ENCODE measurements at regions not wholly inside any gene's neighbourhood (a gene's known extent, or its start where the extent isn't known, plus 50 kb on each side); places are given as distances from the start of the nearest gene placed in this dataset.

DNA sequence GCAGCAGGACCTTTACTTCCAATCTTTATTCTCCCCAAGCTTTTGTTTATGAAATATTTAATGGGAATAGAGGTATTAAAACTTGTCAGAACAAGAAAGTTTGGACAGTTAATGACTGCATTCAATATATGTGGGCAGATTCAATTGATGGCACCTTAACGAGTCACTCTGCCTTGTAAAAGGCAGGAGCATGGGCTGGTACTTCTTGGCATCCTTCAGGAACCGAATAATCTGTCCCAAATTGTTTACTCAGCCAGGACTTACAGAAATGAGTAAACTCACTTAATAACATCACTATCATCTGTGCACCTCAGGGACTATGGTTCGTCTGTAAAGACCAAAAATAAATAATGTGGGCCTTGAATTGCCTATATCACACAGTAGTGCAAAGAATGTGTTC lies 1280.3 kb upstream of the TMEFF2 start (continued):
- no peak for TF ChIP-seq OVOL2 (CRISPR knock-in tag; IDR thresholded peaks at IDR 0.05; ENCODE audit: borderline replicate concordance)
- no peak for TF ChIP-seq JUN (CRISPR knock-in tag; IDR thresholded peaks at IDR 0.05)
- no peak for TF ChIP-seq ZNF263 (CRISPR knock-in tag; IDR thresholded peaks at IDR 0.05; ENCODE audit: low read depth)
- TF ChIP-seq, protein P1, sequence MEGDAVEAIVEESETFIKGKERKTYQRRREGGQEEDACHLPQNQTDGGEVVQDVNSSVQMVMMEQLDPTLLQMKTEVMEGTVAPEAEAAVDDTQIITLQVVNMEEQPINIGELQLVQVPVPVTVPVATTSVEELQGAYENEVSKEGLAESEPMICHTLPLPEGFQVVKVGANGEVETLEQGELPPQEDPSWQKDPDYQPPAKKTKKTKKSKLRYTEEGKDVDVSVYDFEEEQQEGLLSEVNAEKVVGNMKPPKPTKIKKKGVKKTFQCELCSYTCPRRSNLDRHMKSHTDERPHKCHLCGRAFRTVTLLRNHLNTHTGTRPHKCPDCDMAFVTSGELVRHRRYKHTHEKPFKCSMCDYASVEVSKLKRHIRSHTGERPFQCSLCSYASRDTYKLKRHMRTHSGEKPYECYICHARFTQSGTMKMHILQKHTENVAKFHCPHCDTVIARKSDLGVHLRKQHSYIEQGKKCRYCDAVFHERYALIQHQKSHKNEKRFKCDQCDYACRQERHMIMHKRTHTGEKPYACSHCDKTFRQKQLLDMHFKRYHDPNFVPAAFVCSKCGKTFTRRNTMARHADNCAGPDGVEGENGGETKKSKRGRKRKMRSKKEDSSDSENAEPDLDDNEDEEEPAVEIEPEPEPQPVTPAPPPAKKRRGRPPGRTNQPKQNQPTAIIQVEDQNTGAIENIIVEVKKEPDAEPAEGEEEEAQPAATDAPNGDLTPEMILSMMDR (IDR thresholded peaks at IDR 0.05), result no peak
- no peak for TF ChIP-seq FOXK1 (CRISPR knock-in tag; IDR thresholded peaks at IDR 0.05)
- TF ChIP-seq NR2C2 (CRISPR knock-in tag; IDR thresholded peaks at IDR 0.05), result no peak
- TF ChIP-seq, protein P2, sequence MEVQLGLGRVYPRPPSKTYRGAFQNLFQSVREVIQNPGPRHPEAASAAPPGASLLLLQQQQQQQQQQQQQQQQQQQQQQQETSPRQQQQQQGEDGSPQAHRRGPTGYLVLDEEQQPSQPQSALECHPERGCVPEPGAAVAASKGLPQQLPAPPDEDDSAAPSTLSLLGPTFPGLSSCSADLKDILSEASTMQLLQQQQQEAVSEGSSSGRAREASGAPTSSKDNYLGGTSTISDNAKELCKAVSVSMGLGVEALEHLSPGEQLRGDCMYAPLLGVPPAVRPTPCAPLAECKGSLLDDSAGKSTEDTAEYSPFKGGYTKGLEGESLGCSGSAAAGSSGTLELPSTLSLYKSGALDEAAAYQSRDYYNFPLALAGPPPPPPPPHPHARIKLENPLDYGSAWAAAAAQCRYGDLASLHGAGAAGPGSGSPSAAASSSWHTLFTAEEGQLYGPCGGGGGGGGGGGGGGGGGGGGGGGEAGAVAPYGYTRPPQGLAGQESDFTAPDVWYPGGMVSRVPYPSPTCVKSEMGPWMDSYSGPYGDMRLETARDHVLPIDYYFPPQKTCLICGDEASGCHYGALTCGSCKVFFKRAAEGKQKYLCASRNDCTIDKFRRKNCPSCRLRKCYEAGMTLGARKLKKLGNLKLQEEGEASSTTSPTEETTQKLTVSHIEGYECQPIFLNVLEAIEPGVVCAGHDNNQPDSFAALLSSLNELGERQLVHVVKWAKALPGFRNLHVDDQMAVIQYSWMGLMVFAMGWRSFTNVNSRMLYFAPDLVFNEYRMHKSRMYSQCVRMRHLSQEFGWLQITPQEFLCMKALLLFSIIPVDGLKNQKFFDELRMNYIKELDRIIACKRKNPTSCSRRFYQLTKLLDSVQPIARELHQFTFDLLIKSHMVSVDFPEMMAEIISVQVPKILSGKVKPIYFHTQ (CRISPR knock-in tag; IDR thresholded peaks at IDR 0.05), result no peak

DNA sequence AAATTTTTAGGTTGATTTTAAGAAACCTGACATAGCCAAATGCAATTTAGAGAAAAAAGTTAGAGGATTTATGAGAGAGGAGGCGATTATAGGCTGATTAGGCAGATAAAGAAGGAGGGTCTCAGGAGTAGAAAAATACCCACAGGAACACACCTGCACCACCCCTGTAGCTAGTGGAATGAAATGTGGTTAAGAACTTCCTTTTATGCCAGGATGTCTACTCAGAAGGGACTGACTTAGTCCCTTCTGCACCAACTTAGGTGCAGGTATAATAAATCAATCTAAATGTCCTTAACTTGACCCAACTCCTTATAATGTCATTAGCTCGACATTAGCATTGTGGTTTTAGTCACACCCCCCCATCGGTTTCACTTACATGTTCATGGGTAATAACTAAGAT lies 1274.5 kb upstream of the TMEFF2 start:
- no peaks in the 10 kb centered on the region for H3K36me3 Mint-ChIP-seq
- no peak overlapping the region for H3K27ac Mint-ChIP-seq
- no peak overlapping the region for H3K4me3 Mint-ChIP-seq
- H3K27me3 Mint-ChIP-seq (ENCODE audit: low read depth), result no peaks in the 10 kb centered on the region
- DNase-seq (ENCODE audit: low spot score), result no peak
- CTCF ChIA-PET, result no interaction called here
- H3K9me3 Mint-ChIP-seq, result peaks cover 17% of the 10 kb centered on the region
- POLR2A ChIA-PET, result no interaction called here
- ATAC-seq, result no peak
- H3K4me1 Mint-ChIP-seq, result no peaks in the 10 kb centered on the region
- TF ChIP-seq ZNF232 (CRISPR knock-in tag; IDR thresholded peaks at IDR 0.05) (no peak), JUN (CRISPR knock-in tag; IDR thresholded peaks at IDR 0.05) (no peak), IRF2 (CRISPR knock-in tag; IDR thresholded peaks at IDR 0.05; ENCODE audit: borderline replicate concordance, low read depth) (no peak), CREM (CRISPR knock-in tag; IDR thresholded peaks at IDR 0.05) (no peak), OVOL2 (CRISPR knock-in tag; IDR thresholded peaks at IDR 0.05; ENCODE audit: borderline replicate concordance) (no peak), NFYB (CRISPR knock-in tag; conservative IDR thresholded peaks at IDR 0.05; ENCODE audit: low read depth) (no peak), ZNF396 (CRISPR knock-in tag; IDR thresholded peaks at IDR 0.05; ENCODE audit: borderline replicate concordance) (no peak), RELA (CRISPR knock-in tag; IDR thresholded peaks at IDR 0.05; ENCODE audit: borderline replicate concordance) (no peak), SMAD3 (CRISPR knock-in tag; IDR thresholded peaks at IDR 0.05; ENCODE audit: borderline replicate concordance) (no peak), ATF1 (CRISPR knock-in tag; IDR thresholded peaks at IDR 0.05) (no peak), ZNF423 (CRISPR knock-in tag; IDR thresholded peaks at IDR 0.05) (no peak), SMAD4 (CRISPR knock-in tag; IDR thresholded peaks at IDR 0.05) (no peak), RORB (CRISPR knock-in tag; IDR thresholded peaks at IDR 0.05) (no peak), NR2C2 (CRISPR knock-in tag; IDR thresholded peaks at IDR 0.05) (no peak)
- TF ChIP-seq, protein P3, sequence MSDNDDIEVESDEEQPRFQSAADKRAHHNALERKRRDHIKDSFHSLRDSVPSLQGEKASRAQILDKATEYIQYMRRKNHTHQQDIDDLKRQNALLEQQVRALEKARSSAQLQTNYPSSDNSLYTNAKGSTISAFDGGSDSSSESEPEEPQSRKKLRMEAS (CRISPR knock-in tag; IDR thresholded peaks at IDR 0.05), result no peak
- TF ChIP-seq, protein P4, sequence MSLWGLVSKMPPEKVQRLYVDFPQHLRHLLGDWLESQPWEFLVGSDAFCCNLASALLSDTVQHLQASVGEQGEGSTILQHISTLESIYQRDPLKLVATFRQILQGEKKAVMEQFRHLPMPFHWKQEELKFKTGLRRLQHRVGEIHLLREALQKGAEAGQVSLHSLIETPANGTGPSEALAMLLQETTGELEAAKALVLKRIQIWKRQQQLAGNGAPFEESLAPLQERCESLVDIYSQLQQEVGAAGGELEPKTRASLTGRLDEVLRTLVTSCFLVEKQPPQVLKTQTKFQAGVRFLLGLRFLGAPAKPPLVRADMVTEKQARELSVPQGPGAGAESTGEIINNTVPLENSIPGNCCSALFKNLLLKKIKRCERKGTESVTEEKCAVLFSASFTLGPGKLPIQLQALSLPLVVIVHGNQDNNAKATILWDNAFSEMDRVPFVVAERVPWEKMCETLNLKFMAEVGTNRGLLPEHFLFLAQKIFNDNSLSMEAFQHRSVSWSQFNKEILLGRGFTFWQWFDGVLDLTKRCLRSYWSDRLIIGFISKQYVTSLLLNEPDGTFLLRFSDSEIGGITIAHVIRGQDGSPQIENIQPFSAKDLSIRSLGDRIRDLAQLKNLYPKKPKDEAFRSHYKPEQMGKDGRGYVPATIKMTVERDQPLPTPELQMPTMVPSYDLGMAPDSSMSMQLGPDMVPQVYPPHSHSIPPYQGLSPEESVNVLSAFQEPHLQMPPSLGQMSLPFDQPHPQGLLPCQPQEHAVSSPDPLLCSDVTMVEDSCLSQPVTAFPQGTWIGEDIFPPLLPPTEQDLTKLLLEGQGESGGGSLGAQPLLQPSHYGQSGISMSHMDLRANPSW (CRISPR knock-in tag; conservative IDR thresholded peaks at IDR 0.05; ENCODE audit: low read depth), result no peak
- TF ChIP-seq, protein P5, sequence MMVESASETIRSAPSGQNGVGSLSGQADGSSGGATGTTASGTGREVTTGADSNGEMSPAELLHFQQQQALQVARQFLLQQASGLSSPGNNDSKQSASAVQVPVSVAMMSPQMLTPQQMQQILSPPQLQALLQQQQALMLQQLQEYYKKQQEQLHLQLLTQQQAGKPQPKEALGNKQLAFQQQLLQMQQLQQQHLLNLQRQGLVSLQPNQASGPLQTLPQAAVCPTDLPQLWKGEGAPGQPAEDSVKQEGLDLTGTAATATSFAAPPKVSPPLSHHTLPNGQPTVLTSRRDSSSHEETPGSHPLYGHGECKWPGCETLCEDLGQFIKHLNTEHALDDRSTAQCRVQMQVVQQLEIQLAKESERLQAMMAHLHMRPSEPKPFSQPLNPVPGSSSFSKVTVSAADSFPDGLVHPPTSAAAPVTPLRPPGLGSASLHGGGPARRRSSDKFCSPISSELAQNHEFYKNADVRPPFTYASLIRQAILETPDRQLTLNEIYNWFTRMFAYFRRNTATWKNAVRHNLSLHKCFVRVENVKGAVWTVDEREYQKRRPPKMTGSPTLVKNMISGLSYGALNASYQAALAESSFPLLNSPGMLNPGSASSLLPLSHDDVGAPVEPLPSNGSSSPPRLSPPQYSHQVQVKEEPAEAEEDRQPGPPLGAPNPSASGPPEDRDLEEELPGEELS (CRISPR knock-in tag; IDR thresholded peaks at IDR 0.05), result no peak
- TF ChIP-seq, protein P6, sequence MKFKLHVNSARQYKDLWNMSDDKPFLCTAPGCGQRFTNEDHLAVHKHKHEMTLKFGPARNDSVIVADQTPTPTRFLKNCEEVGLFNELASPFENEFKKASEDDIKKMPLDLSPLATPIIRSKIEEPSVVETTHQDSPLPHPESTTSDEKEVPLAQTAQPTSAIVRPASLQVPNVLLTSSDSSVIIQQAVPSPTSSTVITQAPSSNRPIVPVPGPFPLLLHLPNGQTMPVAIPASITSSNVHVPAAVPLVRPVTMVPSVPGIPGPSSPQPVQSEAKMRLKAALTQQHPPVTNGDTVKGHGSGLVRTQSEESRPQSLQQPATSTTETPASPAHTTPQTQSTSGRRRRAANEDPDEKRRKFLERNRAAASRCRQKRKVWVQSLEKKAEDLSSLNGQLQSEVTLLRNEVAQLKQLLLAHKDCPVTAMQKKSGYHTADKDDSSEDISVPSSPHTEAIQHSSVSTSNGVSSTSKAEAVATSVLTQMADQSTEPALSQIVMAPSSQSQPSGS (CRISPR knock-in tag; IDR thresholded peaks at IDR 0.05; ENCODE audit: borderline replicate concordance, low read depth), result no peak
- TF ChIP-seq, protein P7, sequence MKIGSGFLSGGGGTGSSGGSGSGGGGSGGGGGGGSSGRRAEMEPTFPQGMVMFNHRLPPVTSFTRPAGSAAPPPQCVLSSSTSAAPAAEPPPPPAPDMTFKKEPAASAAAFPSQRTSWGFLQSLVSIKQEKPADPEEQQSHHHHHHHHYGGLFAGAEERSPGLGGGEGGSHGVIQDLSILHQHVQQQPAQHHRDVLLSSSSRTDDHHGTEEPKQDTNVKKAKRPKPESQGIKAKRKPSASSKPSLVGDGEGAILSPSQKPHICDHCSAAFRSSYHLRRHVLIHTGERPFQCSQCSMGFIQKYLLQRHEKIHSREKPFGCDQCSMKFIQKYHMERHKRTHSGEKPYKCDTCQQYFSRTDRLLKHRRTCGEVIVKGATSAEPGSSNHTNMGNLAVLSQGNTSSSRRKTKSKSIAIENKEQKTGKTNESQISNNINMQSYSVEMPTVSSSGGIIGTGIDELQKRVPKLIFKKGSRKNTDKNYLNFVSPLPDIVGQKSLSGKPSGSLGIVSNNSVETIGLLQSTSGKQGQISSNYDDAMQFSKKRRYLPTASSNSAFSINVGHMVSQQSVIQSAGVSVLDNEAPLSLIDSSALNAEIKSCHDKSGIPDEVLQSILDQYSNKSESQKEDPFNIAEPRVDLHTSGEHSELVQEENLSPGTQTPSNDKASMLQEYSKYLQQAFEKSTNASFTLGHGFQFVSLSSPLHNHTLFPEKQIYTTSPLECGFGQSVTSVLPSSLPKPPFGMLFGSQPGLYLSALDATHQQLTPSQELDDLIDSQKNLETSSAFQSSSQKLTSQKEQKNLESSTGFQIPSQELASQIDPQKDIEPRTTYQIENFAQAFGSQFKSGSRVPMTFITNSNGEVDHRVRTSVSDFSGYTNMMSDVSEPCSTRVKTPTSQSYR (CRISPR knock-in tag; IDR thresholded peaks at IDR 0.05), result no peak

Measured in WTC11 (cell line).